Anterior cingulate cortex (tissue), 58 donors: ENCODE measurements at regions not wholly inside any gene's neighbourhood (a gene's known extent, or its start where the extent isn't known, plus 50 kb on each side); places are given as distances from the start of the nearest gene placed in this dataset.
"Not testable (repeated sequence)": the region's sequence is repeated elsewhere in the genome, so short reads cannot be mapped to it uniquely, and the experiment has no call there.

ENCODE experiments used
- DNase-seq, 58 donors: peaks; one replicate each; lab custom pipeline; 2025; lab: John Stamatoyannopoulos, UW

DNA sequence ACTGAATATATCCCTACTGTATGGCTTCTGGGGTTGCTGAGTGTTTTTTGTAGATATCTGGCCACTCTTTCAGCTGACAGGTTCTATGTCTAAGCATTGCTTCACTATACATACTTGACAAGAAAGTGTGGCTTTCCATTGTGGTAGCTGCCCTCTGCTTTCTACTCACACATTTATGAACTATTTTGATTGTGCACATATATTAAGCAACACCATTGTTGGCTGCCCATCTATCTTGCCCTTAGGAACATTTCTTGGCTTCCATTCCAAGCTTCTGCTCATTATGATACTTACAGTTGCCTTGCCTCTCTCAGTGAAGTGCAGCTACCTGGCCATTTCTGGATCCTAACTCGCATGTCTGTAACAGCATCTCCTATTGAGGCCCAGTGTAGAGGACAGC, 153.6 kb upstream of the MOCS2 start:
- no peak for DNase-seq

GRCh38 chr5:53265043-53265442, 155.5 kb upstream of the MOCS2 start:
- no peak for DNase-seq

GRCh38 chr5:53268241-53268640, 158.7 kb upstream of the MOCS2 start:
- not testable (repeated sequence) for DNase-seq

DNA sequence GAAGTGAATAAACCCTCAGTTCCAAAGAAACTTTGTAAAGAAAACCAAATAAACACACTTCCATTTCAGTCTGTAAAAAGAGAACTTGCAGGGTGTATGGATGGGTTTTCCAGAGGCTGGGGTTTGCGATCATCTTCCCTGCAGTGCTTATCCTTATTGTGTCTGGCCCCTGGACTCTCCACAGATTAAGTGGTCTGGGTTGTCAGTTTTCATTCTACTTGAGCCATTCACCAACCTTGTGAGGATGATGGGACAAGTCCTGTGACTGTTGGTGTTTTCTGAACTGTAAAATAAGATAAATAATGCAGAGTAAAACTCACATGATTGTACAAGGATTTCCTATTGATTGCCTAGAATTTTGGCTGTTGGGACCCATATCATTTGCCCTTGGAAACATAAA, 166.1 kb upstream of the MOCS2 start:
- DNase-seq, result no peak

GRCh38 chr5:53276825-53277224, 167.3 kb upstream of the MOCS2 start:
- no peak for DNase-seq

- DNase-seq, result no peak
Observed at GRCh38 chr5:53277491-53277890, 167.9 kb upstream of the MOCS2 start.

DNA sequence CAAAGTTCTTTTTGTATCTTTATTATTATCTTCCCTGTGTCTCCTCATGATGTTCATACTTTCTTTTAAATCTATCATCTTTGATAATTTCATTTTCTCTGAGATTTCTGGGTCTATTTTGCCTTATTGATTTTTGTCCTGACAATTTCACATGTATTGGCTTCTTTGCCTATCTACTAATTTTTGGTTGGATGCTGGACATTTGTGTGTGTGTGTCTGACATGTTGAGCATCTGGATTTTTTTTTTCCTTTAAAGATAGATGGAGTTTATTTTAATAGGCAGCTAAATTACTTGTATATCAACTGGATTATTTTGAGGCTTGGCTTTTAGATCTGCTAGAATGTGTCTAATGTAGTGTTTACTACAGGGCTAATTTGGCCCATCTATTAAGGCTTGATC, 178.0 kb upstream of the MOCS2 start:
- no peak for DNase-seq

- no peak for DNase-seq
Observed at GRCh38 chr5:53288511-53288910, 179.0 kb upstream of the MOCS2 start.

- DNase-seq, result no peak
Observed at GRCh38 chr5:53291047-53291446, 181.5 kb upstream of the MOCS2 start.

- no peak for DNase-seq
Observed at GRCh38 chr5:53291528-53291927, 182.0 kb upstream of the MOCS2 start.

GRCh38 chr5:53298841-53299240, 181.6 kb upstream of the FST start:
- no peak for DNase-seq

DNA sequence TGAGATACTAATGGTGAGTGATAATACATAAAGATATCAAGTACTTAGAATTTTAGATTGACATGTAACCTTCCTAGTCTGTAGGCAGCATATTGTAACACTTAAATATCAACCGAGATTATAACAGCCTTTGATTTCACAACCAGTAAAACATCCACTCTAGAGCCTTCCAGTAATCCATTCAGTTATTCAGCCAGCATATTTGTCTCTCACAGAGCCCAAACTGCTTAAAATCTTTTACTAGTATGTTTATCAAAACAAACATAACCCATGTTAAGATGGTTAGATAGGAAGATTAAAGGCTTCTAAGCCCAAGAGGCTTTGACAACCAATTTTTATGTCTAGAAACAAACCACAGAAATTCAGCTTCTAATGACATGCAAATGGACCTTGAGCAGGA, 177.9 kb upstream of the FST start:
- no peak for DNase-seq

- no peak for DNase-seq
Observed at GRCh38 chr5:53303105-53303504, 177.3 kb upstream of the FST start.

DNA sequence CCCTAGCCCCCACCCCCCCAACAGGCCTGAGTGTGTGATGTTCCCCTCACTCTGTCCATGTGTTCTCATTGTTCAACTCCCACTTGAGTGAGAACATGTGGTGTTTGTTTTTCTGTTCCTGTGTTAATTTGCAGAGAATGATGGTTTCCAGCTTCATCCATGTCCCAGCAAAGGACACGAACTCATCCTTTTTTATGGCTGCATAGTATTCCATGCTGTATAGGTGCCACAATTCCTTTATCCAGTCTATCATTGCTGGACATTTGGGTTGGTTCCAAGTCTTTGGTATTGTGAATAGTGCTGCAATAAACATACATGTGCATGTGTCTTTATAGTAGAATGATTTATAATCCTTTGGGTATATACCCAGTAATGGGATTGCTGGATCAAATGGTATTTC, 175.1 kb upstream of the FST start:
- DNase-seq, result not testable (repeated sequence)

GRCh38 chr5:53309653-53310052, 170.8 kb upstream of the FST start:
- no peak for DNase-seq

DNA sequence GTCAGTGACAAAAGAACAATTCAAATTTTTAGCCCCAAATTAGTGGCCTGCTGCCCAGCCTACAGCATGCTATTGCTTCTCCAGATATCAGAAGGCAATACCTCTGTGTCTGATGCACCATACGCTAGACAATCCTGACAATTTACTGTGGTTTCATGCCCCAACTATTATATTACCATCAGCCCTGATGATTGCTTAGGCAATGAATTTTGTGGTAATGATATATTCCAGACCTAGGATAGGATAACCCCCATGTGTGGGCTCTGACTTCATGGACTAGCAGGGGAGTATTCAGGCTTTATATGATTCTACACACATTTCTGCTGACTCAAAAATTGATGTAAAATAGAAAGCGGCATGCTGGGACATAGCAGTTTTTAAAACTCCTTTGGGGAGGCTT, 168.7 kb upstream of the FST start:
- DNase-seq, result no peak

- no peak for DNase-seq
Observed at GRCh38 chr5:53313145-53313544, 167.3 kb upstream of the FST start.

GRCh38 chr5:53318303-53318702, 162.1 kb upstream of the FST start:
- DNase-seq, result no peak

- no peak for DNase-seq
Observed at GRCh38 chr5:53319315-53319714, 161.1 kb upstream of the FST start.

- no peak for DNase-seq
Observed at GRCh38 chr5:53321073-53321472, 159.4 kb upstream of the FST start.

DNA sequence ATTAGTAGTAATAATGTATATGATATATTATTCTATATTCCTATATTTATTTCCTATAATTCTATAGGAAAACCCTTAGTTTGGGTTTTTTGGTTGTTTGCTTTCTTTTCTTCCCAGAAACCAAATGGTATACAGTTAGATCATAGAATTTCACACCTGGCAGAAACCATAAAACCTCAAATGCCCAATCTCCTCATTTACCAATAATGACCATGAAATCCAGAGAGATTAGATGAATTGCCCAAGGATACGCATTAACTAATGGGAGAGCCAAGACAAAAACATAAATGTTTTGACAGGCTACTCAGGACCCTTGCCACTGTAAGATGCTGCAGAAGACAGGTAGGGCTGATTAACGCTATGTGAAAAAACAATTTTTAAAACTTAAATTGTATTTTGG, 158.7 kb upstream of the FST start:
- DNase-seq, result no peak

- no peak for DNase-seq
Observed at GRCh38 chr5:53322257-53322656, 158.2 kb upstream of the FST start.

DNA sequence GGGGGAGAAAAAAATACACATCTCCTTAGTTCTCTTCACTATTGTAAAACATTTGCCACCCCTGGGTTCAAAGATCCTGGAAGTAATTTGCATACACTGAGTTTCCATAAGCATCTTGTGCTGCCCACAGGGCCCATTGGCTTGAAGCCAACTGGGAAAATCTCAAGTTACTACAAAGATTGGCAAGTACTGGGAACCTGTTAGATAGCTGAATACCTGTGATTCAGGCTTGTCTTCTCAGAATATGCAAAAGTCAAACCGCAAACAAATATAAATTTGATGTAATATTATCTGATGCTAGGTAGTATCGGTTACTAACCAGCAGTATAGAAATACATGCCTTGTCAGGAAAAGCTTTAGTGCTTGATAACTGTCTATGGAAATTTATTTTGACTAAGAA, 156.9 kb upstream of the FST start:
- no peak for DNase-seq
